GM21515 (cell line): ENCODE measurements at regions not wholly inside any gene's neighbourhood (a gene's known extent, or its start where the extent isn't known, plus 50 kb on each side); places are given as distances from the start of the nearest gene placed in this dataset.

Experiments used
- ATAC-seq: cut with Tn5 transposase; IDR thresholded peaks from one replicate; pipeline ENCODE4 v1.9.1; 2021; ENCODE audit not compliant: unreplicated experiment

GRCh38 chr5:133665571-133665970 lies 53.2 kb upstream of the FSTL4 start:
- ATAC-seq: no peak

GRCh38 chr5:133664422-133664821 lies 52.1 kb upstream of the FSTL4 start:
- no peak for ATAC-seq

GRCh38 chr5:133663397-133664054 lies 51.2 kb upstream of the FSTL4 start:
- no peak for ATAC-seq

- ATAC-seq: no peak
Observed at GRCh38 chr5:133662578-133662977, 50.2 kb upstream of the FSTL4 start.
